Cardiac septum (tissue), 1 donor: ENCODE measurements at regions not wholly inside any gene's neighbourhood (a gene's known extent, or its start where the extent isn't known, plus 50 kb on each side); places are given as distances from the start of the nearest gene placed in this dataset.

Experiments used
- DNase-seq: peaks from one replicate; pipeline ENCODE4 v3.0.0-alpha.2; 2020; ENCODE audit warnings: low spot score
- intact Hi-C: fragments of 100-400 bp; cut with DNase I; formaldehyde crosslinking; loops from one replicate; pipeline ENCODE4 v1.14.0; 2022
- donor health status: DM: no; HTN: no; CAD: no.

DNA sequence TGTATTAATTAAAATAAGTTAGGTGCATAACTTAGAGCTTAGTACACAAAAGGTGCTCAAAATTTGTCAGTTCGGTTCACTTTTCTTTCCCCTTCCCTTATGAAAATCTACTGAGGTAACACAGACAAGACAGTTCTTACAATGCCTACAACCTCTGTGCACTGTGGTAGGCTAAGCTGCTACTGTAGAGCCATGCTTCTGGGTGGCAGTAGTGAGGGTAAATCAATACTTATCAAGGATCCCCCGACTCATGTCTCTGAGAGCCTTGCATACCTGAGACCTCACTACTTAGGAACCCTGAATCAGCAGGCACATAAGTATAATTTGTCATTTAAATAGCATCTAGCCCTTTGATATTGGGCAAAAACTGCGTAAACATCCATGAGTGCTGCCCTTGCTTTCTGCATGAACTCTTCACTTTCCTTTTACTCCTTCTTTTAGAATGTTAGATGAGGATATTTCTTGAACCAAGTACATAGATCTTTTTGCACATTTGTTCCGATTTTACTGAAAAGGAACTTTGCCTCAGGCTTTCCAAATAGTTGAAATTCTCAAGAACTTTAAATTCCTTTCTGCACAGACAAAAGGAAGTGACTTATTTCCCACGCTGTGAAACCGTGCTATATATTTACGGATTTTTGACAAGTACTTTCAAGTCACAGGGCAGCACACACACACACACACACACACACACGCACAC lies 234.4 kb downstream of the TRIB2 start:
- intact Hi-C loops, result no loop called here
- DNase-seq, result no peak

DNA sequence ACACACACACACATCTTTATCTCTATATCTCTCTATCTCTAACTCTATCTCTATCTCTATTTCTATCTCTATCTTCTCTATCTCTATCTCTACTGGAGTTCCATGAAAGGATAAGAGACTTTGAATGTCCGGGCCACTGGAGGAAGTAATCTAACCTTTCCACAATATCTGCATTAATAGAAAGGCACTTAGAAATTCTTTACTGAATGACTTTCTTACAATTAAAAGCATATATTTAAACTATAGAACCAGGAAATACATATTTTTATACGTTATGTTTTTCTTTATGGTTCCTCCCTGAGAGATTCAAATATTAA lies 234.9 kb downstream of the TRIB2 start:
- no peak for DNase-seq
- intact Hi-C loops, result no loop called here

DNA sequence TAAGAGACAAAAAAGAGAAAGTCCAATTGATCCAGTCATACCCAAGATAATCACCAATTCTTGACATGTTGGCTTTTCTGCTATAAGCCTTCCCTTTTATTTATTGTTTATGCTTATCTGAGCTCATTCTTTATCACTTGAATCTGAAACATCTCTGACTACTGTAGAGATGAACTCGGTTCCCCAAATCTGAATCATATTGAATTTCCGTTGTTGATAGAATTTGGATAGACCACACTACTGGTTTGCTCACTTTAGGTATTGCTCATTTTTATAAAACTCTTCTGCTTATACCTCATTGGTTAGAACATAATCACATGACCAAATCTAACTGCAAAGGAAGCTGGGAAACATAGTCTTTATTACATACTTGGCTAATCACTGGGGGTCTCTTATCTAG lies 236.9 kb downstream of the TRIB2 start:
- no peak for DNase-seq
- intact Hi-C loops, result no loop called here

DNA sequence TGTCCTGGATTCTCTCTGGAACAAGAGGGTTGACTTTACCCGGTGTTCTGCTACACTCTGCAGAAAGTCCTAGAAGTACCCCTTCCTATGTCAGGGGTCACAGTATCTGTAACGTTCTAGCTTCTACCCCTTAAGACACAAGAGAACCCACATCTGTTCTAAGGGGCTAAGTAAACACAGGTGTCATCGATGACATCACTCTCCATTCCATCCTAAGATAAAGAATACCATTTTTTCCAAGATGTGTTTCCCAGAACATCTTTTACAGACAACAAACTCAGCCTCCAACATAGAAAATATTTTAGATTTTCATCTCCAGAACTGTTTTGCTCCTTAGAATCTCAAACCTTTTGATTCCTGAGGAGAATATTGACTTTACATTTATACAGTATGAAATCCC lies 239.1 kb downstream of the TRIB2 start:
- intact Hi-C loops, result no loop called here
- DNase-seq, result no peak

DNA sequence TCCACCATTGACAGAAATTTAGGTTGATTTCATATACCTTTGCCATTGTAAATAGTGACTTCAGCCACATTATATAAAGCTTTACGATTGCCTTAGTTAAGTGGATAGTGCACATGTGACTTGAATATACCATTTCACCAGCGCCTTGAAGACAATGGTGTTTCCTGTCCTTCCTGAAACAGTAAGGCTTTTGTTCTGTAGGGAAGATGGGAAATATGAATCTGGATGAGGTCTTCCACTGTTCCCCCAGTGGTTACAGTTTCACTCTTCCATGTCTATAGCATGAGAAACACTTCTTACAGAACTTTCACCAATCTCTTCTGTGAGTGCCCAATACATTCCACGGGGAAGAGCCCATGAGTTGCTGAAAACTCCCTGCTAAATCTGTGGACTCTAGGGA lies 240.5 kb downstream of the TRIB2 start:
- intact Hi-C loops, result no loop called here
- DNase-seq, result no peak

DNA sequence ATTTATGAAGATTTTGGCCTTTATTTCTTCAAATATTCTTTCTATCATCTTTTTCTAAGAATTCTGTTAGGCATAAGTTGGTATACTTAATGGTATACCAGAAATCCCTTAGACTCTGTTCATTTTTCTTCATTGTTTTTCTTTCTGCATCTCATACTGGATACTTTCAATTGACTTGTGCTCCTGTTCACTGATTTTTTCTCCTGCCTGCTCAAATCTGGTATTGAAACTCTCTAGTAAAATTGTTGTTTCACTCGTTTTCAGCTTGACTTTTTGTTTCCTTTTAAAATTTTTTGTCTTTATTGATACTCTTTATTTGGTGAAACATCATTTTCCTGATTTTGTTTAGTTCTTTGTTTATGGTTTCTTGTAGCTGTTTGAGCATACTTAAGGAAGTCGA lies 243.2 kb downstream of the TRIB2 start:
- intact Hi-C loops, result no loop called here
- no peak for DNase-seq

DNA sequence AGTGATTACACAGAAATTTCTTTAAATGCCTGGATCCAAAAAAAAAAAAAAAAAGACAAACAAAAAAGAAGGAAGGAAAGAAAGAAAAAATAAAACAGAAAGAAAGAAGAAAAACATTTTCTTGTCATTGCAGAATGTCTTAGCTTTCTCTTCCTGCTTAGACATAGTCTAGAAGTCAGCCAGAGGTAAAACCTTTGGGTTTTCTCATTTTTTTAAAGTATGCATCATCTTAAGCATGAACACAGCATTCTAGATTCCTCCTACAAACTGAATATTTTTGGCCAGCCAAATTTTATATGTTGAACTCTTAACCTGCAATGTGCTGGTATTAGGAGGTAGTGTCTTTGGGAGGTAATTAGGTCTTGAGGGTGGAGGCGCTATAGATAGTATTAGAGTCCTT lies 243.9 kb downstream of the TRIB2 start:
- intact Hi-C loops, result no loop called here
- no peak for DNase-seq

DNA sequence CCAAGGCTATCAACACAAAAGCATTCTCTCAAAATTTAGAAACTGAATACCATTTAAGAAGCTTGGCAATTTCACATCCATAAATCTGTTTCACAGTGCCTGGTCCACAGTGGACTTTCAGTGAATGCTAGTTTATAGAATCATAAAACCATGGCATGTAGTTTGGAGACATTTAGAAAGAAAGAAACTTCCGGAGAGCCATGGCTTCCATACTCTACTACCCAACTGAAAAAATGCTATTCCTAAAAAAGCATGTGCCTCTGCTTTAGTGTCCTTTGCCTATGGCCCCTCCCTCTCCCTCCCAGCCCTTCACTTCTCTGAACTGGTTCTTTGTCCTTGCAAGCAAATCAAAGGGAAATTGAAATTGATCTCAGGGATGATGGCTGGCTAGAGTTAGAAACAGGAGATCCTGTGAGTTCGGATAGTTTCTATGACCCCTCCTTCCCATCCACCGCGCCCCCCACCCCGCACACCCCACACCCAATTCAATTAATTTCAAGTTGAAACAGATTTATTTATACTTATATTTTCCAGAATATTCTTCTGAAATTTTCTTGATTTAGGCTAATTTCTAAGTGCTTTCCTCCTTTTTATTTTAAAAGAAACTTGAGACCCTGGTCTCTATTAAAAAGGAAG lies 248.3 kb downstream of the TRIB2 start:
- intact Hi-C loops, result no loop called here

DNA sequence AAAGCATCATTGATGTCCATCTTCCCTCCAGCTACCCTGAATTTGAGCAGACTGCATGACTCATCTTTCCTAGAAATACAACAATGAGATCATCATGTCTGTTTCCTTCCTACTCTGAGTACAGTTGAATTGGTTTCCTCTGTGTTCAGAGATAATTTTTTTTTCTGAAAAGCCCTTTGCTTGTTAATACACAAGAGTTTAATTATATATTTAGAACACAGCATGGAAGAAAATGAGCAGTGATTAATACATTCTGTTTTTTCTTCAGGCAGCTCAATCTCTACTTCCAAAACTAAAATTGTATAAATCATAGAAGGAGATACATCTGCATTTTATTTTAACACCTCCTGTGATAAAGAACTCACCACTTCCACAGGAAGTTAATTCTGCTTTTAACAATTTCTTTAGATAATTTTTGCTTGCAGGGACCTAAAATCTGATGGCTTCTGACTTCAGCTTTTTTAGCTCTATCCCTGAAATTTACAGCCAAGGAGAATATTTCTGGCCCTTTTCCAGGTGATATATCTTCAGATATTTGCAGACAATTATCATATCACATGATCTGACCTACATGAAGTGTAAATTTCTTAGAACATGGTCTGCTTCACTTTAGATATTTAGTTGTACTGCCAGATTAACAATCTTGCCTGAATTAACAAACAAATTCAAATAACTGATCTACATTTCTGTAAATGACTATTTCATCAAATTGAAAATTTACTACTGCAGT lies 249.0 kb downstream of the TRIB2 start:
- DNase-seq, result no peak
- intact Hi-C loops, result no loop called here

More for the DNA sequence above, 248.3 kb downstream of the TRIB2 start:
- DNase-seq, result no peak

DNA sequence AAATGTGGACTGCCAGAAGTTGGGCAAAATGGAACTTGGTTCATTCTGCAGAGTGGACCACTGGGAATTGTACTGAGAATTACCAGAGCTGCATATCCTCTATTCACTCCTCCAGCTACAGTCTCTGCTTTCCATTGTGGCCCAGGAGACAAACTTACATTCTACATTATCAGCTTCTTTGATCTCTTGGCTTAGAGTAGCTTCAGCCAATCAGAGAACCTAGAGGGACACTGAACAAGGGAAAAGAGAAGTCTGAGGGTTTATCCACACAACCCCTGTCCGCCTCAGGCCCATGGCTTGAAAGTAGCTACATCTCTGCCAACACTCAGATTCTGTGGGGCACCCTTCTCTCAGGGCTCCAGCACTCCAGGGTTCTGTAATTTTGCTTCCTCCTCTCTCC lies 251.1 kb downstream of the TRIB2 start:
- DNase-seq, result no peak
- intact Hi-C loops, result no loop called here

DNA sequence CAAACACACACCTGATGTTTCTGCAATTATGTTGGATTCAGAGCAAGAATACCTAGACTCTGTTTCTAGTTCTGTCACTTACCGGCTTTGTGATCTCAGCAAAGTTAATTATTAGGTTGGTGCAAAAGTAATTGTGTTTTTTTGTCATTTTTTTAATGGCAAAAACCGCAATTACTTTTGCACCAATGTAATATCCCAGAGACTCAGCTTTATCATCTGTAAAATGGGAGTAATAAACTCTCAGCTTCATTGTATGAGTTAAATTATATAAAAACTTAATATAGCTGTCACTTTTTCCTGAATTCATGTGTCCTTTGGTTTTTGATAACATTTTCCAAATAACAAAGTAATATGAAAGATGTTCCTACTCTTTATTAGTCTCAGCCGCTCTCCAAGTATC lies 251.7 kb downstream of the TRIB2 start:
- DNase-seq, result no peak
- intact Hi-C loops, result no loop called here

DNA sequence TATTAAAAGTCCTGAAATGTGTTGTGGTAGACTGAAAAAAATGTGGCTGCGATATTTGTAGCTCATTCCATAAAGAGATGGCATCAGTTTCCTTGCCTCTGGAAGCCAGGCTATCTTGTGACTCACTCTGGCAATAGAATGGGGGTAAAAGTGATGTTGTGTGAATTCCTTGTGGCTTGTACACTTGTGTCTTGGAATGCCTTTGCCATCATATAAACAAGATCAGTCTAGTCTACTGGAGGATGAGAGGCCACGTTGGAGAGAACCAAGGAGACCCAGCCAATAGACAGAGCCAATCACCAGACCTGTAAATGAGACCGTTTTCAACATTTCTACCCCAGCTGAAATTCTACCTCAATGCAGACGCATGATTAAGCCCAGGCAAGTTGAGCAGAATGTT lies 254.1 kb downstream of the TRIB2 start:
- intact Hi-C loops, result no loop called here

DNA sequence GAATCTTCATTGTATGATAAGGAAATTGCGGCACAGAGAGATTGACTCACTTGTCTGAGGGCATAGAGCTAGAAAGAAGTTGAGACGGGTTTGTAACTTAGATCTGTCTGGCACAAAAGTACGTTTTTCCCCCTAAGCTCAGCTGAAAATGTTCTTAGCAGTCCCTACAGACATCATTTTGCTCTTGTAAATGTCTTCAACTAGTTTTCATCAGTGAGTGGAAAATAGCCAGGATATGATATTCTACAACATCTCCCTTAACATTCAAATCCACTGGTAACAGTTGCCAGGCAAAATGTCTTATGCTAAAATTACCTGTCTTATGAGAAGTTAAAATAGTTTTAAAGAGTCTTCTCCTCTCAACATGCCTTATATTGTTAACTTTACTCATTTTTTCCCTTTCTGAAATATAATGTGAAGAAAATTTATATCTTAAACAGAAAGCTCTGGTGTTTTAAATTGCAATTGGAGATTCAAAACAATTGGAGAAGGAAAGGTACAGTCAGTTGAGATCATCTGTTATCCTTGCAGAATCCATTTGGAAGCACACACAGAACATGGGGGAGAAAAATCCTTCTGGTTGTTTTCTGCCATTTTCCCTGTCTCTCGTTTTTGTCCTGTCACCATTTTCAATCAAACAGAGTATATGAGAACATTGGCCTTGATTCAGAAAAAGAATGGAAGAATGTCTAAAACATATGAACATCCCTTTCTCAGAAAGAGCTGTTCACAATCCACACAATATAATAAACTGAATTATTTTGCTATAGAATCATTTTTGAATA lies 255.0 kb downstream of the TRIB2 start:
- DNase-seq, result no peak
- intact Hi-C loops, result no loop called here

More for the DNA sequence above, 254.1 kb downstream of the TRIB2 start:
- DNase-seq, result no peak

DNA sequence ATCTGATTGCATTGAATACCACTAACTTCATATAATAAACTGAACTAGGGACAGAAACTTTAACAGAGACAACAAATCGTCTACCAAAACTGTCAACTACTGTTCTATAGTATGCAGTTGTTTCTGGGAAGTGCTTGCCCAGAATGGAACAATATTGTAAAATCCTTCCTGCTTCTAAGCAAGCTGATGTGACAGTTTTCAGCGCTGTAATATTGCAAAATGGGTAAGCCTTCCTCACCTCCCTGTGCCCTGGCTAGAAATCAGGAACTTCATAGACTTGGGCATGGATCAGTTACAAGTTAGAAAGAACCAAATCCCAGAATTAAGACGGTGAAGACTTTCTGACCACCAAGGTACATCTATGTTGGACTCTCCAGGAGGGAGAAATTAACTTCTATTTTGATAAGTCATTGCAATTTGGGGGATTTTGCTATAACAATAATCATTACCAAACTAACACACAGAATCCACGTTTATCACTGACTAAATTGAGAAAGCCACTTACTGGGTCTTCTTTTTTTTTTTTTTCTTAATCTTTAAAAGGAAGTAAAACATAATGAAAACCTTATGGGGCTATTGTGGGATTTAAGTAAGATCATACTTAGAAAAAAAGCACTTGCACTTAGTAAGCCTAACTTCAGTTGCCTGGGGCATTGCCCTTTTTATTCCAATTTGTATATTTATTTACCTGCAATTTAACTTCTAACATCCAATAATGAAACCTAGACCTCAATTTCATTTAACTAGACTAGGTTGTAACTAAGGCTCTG lies 261.5 kb downstream of the TRIB2 start:
- intact Hi-C loops, result no loop called here

DNA sequence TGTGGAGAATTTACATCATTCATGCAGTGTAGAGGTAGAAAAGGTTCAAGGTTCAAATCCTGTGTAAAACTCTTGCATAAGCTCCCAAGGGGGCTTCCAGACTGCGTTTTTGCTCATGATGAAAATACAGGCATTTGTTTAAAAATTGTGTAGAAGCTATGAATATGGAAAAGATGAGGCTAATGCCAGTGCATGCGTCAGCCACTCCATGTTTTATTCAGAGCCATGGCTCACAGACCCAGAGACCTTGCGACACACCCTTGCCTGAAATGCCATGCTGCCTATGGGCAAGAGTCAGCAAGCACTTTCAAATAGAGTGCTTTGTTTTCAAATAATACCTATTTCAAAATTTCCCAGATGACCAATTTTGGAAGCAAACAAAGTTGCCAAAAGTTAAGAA lies 262.3 kb downstream of the TRIB2 start:
- intact Hi-C loops, result no loop called here
- no peak for DNase-seq

More for the DNA sequence above, 261.5 kb downstream of the TRIB2 start:
- DNase-seq, result no peak

DNA sequence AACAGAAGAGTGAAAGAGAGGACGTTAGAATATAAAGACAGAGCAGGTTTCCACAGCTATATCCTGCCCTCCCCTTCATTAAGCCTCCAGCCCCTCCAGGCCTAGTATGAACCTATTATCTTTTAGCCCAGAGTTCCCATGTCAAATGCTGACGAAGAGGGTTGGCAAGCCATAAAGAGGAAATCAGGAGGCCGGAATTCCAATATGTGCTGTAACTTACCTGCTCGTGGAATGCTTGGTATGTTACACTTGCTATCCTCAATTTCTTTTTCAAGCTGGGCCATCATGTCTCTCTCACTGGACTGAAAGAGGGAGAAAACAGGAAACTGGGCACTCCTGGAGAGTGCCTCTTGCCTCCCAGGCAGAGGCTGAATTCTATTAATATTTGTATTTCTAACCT lies 264.1 kb downstream of the TRIB2 start:
- intact Hi-C loops, result no loop called here
- DNase-seq, result no peak

DNA sequence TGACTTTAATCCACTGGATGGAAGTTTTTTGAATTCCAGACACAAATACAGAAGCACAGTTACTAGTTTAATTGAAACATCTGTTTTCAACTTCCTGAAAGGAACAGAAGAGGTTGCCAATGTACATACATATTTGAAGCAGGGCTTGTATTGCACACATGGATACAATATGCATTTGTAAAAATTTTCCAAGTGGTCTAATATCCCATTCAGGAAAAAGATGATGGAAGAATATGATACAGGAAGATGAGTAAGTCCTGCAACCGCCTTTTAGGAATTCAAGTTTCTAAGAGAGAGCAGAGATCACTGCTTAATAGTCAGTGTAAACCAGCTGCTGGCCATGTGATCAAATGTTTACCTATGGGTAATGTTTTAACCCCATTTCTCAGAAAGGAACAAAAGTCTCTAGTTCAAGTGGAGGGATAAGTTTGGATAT lies 265.4 kb downstream of the TRIB2 start:
- no peak for DNase-seq
- intact Hi-C loops, result no loop called here

DNA sequence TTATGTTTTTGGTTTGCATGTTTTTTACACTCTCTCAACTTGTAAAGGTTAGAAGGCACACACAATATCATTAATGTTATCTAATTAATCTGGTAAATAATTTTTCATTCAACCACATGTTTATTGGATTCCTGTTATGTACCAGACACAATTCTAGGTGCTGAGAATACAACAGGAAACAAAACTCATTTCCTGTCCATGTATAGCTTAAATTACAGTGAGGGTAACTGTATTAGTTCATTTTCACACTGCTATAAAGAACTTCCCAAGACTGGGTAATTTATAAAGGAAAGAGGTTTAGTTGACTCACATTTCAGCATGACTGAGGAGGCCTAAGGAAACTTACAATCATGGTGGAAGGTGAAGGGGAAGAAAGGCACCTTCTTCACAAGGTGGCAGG lies 270.5 kb downstream of the TRIB2 start:
- DNase-seq, result no peak
- intact Hi-C loops, result no loop called here

DNA sequence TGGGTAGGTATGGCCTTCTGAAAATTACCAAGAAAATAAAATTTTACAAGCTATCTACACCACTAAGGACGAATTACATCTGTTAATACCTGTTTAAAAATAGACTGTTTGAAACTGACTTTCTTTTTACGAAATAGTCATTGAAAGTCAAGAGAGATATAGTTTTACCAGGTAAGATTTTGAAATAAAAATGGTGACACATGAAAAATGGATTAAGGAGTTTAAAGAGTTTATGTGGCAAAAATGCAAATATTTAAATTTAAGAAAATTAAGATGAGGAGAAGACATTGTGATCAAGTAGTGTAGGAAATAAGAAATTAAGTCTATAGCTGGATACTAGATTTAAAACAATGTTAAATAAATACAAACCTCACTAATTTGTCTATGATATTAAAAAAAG lies 271.5 kb downstream of the TRIB2 start:
- intact Hi-C loops, result no loop called here

DNA sequence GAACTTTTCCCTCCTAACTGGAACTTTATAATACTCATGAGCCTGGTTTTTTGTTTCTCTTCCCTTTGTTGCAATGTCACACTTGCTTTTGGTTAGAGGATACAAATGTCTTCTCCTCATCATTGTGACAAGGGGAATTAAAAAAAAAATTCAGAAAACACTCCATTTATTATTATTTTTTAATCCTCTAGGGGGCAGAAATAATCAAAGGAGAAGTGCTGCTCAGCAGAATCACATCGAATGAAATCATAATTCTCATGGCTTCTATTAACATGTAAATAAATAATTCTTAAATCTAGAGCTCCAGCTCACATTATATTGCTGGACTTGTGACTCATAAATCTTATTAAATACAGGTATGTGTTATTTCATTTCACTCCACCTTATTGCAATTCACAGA lies 273.8 kb downstream of the TRIB2 start:
- intact Hi-C loops, result no loop called here
- no peak for DNase-seq

More for the DNA sequence above, 271.5 kb downstream of the TRIB2 start:
- DNase-seq, result no peak
